ENCODE measurements at regions not wholly inside any gene's neighbourhood (a gene's known extent, or its start where the extent isn't known, plus 50 kb on each side); places are given as distances from the start of the nearest gene placed in this dataset.

DNA sequence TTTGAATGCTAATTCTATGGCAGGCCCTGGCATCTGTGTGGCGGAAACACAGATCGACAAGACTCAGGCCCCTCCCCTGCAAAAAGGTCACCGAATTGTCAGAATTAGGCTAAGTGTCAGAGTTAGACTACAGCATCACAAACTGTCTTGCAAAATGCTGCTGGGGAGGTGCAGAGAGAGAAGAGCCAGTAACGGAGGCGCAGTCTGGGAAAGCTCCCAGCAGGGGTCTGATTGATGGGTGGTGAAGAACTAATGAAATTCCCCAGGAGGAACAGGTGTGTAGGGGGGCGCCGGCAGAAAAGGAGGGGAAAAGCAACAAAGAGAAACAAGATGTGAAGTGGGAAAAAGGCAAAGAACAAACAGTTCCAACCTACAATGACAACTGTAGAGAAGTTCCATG lies 72.7 kb upstream of the TAMM41 start:
- no peak for DNase-seq

DNA sequence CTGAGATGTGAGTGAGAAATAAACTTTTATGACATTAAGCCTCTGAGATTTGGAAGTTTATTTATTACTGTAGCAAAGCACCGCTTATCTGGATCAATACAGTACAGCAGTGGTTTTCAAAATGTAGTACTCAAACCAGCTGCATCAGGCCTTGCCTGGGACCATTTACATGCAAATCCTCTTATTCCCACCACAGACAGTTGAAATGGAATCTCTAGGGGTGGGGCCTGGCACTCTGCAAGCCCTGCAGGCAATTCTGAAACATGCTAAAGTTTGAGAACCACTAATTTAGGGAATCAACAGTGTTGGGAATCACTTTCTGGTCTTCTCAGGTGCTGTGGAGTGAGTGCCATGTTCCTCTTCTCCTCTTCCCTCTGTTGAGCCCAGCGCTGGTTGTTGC lies 77.8 kb upstream of the TAMM41 start:
- no peak for DNase-seq

DNA sequence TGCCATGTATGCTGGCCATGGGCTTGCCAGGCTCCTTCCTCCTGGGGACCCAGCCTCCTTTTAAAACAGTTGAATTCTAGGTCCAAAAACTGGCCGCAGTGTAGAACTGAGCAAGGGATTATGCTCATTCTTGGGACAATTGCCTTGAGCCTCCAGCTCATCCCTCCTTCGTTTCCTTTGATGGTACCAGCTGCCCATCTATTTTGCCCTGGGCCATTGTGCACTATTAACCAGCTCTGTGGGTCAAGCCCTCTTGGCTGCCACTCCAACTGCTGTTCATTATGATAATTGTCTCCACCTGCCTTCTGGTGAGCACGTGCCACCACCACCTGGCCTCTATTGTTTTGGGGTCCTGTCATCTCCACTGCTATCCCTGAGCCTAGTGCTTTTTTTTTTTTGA lies 75.8 kb upstream of the SYN2 start:
- DNase-seq, result no peak

DNA sequence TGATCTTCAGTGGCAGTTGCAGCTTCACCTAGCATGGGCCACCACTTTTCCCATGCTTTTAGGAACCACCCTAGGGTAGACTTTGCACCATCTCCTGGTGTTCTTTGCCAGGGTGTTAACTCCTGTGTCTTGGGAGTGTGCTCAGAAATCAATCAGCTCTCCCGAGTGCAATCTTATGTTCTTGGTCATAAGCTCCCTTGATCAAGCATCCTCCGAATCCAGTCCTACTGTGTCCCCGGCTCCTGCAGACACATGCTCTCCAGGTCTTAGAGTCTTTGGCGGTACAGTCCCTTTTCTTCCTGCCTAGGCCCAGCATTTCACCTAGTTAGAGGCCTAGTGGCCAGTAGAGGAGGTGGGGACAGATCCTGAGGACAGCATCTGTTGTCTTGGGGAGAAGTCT lies 74.7 kb upstream of the SYN2 start:
- DNase-seq, result no peak

DNA sequence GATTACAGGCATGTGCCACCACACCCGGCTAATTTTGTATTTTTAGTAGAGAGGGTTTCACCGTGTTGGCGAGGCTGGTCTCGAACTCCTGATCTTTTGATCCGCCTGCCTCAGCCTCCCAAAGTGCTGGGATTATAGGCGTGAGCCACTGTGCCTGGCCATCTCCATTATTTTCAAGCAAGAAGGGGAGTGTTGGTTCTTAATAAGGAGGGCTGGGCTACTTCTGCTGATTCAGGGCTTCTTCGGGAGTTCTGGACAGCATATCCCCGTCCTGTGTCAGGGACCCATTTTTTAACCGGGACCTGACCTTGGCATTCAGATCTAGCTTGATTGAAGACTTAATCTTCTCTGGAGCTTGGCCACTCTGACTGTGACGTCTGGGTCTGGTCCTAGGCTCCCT lies 74.1 kb upstream of the SYN2 start:
- no peak for DNase-seq

DNA sequence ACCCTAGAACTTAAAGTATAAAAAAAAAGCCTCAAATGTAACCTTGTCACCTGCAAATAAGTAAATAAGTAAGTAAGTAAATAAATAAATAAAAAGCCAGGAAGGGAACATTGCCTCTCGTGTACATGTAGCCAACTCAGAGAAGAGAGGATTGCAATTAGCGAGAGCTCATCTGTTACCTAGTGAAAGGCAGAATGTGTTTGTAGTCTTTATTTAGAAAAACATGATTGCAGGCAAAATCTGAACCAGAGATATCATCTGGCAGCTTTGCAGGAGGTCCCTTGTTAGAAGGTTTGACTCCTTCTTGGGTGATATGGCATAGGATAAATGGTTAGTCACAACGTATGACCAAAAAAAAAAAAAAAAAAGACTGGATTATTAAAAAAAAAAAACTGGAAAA lies 71.6 kb upstream of the SYN2 start:
- no peak for DNase-seq

DNA sequence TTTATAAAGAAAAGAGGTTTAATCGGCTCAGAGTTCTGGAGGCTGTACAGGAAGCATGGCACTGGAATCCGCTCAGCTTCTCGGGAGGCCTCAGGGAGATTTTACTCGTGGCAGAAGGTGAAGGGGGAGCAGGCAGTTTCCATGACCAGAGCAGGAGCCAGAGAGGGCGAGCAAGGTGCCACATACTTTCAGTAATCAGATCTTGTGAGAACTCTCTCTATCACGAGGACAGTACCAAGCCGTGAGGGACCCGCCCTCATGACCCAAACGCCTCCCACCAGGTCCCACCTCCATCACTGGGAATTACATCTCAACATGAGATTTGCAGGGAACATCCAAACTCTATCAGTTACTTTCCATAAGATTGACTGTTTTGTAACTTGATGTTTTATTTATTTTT lies 70.7 kb upstream of the SYN2 start:
- DNase-seq, result no peak

DNA sequence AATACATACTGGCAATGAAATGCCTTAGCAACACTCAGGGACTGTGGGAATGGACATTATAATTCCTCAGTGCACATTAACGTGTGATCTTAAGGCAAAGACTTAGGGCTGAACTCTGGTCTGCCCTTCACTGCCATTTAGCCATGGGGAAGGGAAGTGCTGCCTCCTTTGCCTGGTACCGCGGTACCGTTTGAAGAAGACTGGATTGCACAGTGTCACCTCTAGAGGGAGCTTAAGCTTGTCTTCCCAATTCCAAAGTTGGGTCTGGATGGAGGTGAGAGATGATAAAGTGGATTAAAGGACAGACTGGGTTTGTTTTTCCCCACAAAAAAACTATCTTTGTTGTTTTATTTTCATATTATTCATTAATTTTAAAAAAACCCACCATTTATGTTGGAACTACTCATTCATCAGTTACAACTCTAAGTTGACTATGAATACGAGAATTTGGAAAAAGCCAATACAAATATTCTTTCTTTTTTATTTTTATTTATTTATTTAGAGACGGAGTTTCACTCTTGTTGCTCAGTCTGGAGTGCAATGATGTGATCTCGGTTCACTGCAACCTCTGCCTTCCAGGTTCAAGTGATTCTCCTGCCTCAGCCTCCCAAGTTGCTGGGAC lies 60.0 kb upstream of the SYN2 start:
- DNase-seq, result peak; percentile 24

DNA sequence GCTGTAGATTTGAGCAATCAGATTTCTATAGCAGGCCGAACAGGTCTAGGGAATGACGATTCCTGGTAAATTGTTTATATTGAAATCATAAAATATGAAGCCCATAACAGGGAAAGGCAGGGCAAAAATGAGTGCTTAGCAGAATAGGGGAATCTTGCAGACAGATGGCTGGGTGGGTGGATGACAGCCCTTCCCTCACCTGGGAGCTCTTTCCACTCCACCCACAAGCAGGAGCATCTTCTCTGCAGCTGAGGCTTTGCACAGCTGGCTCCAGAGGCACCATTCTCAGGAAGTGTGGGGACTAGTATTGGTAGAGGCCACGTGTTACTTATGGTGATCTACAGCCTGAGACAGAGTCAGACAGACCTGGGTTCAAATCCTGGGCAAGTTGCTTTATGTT lies 55.9 kb upstream of the SYN2 start:
- DNase-seq, result no peak

DNA sequence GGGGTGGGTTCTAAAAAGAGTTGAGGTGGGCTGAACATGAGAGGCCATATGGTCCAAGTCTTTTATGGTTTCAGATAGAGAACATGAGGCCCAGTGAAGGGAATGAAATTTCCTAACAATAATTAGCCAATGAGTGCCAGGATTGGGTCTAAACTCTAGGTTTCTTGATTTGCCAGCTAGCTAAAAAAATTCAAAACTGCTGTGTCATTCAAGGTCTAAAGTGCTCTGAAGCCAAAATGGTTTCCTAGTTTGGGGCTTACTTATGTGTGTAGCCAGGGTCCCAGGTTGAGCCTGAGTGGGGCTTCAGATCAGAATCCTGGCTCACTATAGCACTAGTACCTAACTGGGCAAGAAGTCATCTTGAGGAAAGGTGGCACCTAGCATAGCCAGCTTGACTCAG lies 55.3 kb upstream of the SYN2 start:
- DNase-seq, result no peak

DNA sequence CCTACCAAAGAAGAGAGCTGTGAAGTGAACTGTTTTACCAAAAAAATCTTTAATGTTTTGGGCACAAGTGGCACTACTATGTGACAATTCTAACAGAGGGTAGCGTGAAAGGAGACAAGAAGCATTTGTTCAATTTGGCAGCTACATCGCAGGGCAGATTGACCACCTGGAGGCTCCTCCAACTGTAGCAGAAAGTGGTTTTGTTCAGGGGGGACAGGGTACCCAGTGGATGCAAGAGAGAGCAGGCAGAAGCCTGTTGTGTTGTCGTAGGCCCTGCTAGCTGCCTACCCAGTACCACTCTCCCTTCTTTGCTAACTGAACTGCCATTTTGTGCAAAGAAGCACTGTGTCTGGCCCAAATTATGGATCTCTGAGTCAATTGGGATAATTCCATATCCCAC lies 54.8 kb upstream of the SYN2 start:
- DNase-seq, result no peak

DNA sequence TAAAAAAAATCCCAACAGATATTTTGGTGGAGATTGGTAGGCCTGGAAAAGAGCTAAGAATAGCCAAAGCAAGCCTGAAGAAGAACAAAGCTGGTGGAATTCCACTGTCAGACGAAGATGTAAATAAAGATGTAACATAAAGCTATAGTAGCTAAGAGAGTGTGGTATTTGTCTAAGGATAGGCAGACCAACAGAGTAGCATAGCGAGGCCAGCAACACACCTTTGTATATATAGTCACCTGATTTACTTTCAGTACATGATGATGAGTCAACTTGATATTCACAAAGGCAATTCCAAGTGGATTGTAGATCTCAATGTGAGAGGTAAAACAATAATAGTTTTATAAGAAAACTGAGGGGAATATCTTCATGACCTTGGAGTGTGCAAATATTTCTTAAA lies 53.6 kb upstream of the SYN2 start:
- no peak for DNase-seq

DNA sequence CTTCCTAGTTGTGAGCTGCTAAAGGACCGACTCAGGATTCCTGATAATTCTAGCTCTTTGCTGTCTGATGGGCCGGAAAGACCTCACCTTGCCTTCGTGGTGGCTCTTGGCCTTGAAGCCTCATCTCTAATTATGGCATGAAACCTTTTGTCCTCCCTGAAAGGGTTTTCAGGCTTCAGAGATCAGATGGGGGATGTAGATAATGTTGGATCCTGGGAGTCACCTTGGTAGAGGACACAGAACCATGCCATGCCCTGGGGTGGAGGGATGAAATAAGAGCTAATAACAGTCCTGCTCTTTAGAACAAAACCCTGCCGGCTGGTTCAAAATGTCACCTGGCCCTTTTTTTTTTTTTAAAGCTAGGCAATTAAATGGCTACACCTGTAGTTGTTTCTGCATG lies 50.8 kb upstream of the SYN2 start:
- no peak for DNase-seq

DNA sequence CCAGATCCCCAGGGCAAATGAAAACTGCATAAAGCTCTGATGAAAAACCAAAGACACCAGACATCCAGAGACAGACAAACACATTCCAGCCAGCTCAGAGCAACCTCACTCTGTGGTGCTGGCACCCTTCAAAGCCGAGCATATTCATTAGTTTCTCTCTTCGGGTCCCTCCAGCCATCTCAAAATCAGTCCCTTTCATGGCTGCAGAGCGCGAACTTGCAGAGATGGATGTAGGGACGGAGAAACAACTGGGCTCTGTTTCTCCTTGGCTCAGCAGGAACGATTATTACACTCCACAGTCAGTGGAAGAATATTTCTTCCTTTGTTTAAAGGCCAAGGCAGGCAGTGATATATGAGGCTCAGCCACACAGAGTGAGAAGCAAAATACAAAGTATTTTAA lies 50.4 kb upstream of the SYN2 start:
- no peak for DNase-seq

DNA sequence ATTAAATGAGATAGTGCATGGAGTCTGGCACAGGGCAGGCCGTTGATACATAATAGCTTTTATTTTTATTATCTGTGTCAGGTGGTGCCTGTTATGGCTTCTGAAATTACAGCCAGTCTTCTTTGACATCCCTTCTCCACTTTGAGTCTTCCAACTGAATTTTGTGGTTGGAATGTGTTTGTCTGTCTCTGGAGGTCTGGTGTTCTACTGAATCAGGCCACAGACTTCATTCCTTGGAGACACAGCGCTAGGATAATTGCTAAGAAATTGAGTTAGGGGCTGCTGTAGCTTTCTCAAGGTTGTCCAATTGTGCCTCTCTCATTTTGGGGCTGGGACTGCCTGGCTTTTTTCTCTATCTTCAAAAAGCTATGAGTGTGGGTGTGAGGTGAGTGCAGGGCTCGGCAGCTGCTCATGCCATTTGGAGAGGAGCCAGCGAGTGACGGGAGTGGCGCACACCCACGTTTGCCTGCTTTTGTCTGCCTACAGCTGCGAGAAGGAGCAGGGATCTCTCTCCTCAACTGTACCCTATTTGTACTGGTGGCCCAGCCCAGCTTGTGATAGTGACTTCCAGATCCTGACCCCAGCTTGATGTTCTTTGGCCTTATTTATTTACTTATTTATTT lies 49.8 kb upstream of the SYN2 start:
- no peak for DNase-seq

All from EL (cell line).